Adrenal gland (tissue), 9 donors: ENCODE measurements at regions not wholly inside any gene's neighbourhood (a gene's known extent, or its start where the extent isn't known, plus 50 kb on each side); places are given as distances from the start of the nearest gene placed in this dataset.
A peak's percentile ranks its signal among the peaks of the same experiment; 100 is the strongest.

Source experiments
- DNase-seq, 7 donors: peaks; one replicate each; pipeline ENCODE4 v3.0.0-alpha.2; 2019 to 2020
- H3K27ac ChIP-seq, 5 donors: fragments of 200-600 bp; sonication (generic) in 4 of 5; 1 replicate in 3 of 5; 2 replicates in 2 of 5; pipeline versions ENCODE4 v1.5.1 to v1.8.0; 2016 to 2020; ENCODE audit warnings: mild to moderate bottlenecking in 1 of 5
- H3K27me3 ChIP-seq: fragments of 200-600 bp; 2 replicates; pipeline ENCODE4 v1.8.0; 2021
- H3K36me3 ChIP-seq, 2 donors: fragments of 200-600 bp; replicated peaks in 1 of 2; 1 replicate in 1 of 2; 2 replicates in 1 of 2; pipeline versions ENCODE4 v1.5.1 to v1.8.0; 2018 to 2022
- H3K4me1 ChIP-seq, 2 donors: fragments of 200-600 bp; replicated peaks in 1 of 2; 1 replicate in 1 of 2; 2 replicates in 1 of 2; pipeline versions ENCODE4 v1.5.1 to v1.8.0; 2018 to 2021
- H3K4me3 ChIP-seq, 4 donors: fragments of 200-600 bp; sonication (generic) in 3 of 4; one replicate each; pipeline ENCODE4 v1.5.1; 2016 to 2018
- H3K9me3 ChIP-seq, 3 donors: fragments of 200-600 bp; sonication (generic) in 1 of 3; replicated peaks in 1 of 3; 1 replicate in 2 of 3; 2 replicates in 1 of 3; pipeline versions ENCODE4 v1.5.1 to v1.8.0; 2016 to 2021
- POLR2A ChIP-seq, 2 donors: fragments of 450-650 bp; IDR thresholded peaks; one replicate each; pipeline ENCODE4 v1.6.1; 2017; ENCODE audit warnings: antibody characterized with exemption in 2 of 2, mild to moderate bottlenecking in 2 of 2, moderate library complexity in 1 of 2
- WGBS, 4 donors: extraction: QIAGEN DNeasy Blood & Tissue Kit in 2 of 4; methylation state at CpG; one replicate each; pipeline versions ENCODE4 v1.1.5 to v1.1.7; 2013 to 2017; 5-methylcytosine and 5-hydroxymethylcytosine counted together
- intact Hi-C, 2 donors: fragments of 100-400 bp; cut with DNase I; formaldehyde crosslinking; loops; one replicate each; pipeline versions ENCODE4 v1.14.1 to v1.15.0; 2022 to 2023
- TF ChIP-seq, protein P1 (sequence below), 6 experiments: fragments of 450-650 bp in 4 of 6; fragments of 200-600 bp in 2 of 6; sonication (generic) in 1 of 6; IDR thresholded peaks; 1 replicate in 5 of 6; 2 replicates in 1 of 6; pipeline versions ENCODE4 v1.5.1 to v1.8.0; 2016 to 2021; ENCODE audit warnings: antibody characterized with exemption in 6 of 6, mild to moderate bottlenecking in 2 of 6, moderate library complexity in 1 of 6
- donor health status: healthy with polysubstance abuse.
- donor health status: Bipolar disorder and iron deficiency.
- donor health status: DM: yes; HTN: yes; CAD: no.
- donor health status: DM: no; HTN: no; CAD: no.
- donor health status: DM: no; HTN: no; CAD: no.

DNA sequence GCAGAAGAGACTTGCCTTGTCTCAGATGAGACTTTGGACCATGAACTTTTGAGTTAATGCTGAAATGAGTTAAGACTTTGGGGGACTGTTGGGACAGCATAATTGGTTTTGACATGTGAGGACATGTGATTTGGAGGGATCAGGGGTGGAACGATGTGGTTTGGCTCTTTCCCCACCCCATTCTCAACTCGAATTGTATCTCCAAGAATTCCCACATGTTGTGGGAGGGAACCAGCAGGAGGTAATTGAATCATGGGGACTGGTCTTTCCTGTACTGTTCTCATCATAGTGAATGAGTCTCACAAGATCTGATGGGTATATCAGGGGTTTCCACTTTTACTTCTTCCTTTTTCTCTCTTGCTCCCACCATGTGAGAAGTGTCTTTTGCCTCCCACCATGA, 229.7 kb upstream of the KCND2 start:
- no peaks in the 10 kb centered on the region for H3K27me3 ChIP-seq
- no peaks in the 10 kb centered on the region for H3K9me3 ChIP-seq
- no peak for TF ChIP-seq POLR2A (IDR thresholded peaks at IDR 0.05)
- TF ChIP-seq, protein P1, sequence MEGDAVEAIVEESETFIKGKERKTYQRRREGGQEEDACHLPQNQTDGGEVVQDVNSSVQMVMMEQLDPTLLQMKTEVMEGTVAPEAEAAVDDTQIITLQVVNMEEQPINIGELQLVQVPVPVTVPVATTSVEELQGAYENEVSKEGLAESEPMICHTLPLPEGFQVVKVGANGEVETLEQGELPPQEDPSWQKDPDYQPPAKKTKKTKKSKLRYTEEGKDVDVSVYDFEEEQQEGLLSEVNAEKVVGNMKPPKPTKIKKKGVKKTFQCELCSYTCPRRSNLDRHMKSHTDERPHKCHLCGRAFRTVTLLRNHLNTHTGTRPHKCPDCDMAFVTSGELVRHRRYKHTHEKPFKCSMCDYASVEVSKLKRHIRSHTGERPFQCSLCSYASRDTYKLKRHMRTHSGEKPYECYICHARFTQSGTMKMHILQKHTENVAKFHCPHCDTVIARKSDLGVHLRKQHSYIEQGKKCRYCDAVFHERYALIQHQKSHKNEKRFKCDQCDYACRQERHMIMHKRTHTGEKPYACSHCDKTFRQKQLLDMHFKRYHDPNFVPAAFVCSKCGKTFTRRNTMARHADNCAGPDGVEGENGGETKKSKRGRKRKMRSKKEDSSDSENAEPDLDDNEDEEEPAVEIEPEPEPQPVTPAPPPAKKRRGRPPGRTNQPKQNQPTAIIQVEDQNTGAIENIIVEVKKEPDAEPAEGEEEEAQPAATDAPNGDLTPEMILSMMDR (IDR thresholded peaks at IDR 0.05), result no peak
- WGBS, 4 donors, result 64 to 78% (median 74%) methylated on average over 2 of the region's 2 CpGs
- H3K36me3 ChIP-seq, result no peaks in the 10 kb centered on the region
- DNase-seq, result no peak
- no peak overlapping the region for H3K27ac ChIP-seq
- intact Hi-C loops, result no loop called here
- no peaks in the 10 kb centered on the region for H3K4me1 ChIP-seq
- H3K4me3 ChIP-seq, result no peak overlapping the region

DNA sequence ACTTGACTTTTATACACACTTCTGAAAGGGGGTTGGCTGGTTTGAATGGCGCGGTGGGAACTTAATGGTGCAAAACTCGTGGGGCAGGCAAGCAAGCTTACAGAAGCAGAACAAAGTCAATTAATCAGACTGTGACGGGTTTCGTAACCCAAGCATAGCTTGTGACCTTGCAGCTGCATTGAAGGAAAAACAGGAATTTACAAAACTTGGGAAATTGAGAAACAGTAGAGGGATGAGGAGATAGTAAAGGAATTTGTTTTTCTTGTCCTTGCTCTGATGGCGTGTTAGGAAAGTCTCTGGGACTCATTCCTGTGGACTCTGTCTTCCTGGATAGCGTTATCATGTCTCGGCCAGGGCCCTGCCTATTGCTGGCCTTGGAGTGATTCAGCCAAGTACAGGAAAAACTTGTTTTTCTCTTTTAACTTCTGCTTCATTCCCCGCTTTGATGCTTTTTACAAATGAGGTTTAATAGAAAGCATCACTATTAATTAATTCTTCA, 220.0 kb upstream of the KCND2 start:
- Histone ChIP-seq H3K9me3 (no peaks in the 10 kb centered on the region), H3K36me3 (no peaks in the 10 kb centered on the region), H3K4me1 (peaks cover 12 to 20% of the 10 kb centered on the region in 2 donors), H3K27me3 (no peaks in the 10 kb centered on the region), H3K27ac (peak overlapping the region; percentile 37 to 87 (median 66)), H3K4me3 (no peak overlapping the region)
- TF ChIP-seq, protein P1 (IDR thresholded peaks at IDR 0.05), result no peak
- no peak for TF ChIP-seq POLR2A (IDR thresholded peaks at IDR 0.05)
- intact Hi-C loops, result no loop called here
- 22 to 36% (median 31%) methylated on average over 9 of the region's 9 CpGs for WGBS, 4 donors
- DNase-seq, result peak; percentile 33 to 88 (median 84)

GRCh38 chr7:120053390-120053961, 219.5 kb upstream of the KCND2 start:
- TF ChIP-seq POLR2A (IDR thresholded peaks at IDR 0.05), result no peak
- TF ChIP-seq, protein P1 (IDR thresholded peaks at IDR 0.05), result no peak
- 29 to 34% (median 31%) methylated on average over 5 of the region's 5 CpGs for WGBS, 4 donors
- Histone ChIP-seq H3K36me3 (no peaks in the 10 kb centered on the region), H3K27me3 (no peaks in the 10 kb centered on the region), H3K4me3 (no peak overlapping the region), H3K4me1 (peaks cover 12 to 20% of the 10 kb centered on the region in 2 donors), H3K9me3 (no peaks in the 10 kb centered on the region), H3K27ac (peak overlapping the region; percentile 37 to 87 (median 66))
- DNase-seq, result no peak
- intact Hi-C loops, result no loop called here

DNA sequence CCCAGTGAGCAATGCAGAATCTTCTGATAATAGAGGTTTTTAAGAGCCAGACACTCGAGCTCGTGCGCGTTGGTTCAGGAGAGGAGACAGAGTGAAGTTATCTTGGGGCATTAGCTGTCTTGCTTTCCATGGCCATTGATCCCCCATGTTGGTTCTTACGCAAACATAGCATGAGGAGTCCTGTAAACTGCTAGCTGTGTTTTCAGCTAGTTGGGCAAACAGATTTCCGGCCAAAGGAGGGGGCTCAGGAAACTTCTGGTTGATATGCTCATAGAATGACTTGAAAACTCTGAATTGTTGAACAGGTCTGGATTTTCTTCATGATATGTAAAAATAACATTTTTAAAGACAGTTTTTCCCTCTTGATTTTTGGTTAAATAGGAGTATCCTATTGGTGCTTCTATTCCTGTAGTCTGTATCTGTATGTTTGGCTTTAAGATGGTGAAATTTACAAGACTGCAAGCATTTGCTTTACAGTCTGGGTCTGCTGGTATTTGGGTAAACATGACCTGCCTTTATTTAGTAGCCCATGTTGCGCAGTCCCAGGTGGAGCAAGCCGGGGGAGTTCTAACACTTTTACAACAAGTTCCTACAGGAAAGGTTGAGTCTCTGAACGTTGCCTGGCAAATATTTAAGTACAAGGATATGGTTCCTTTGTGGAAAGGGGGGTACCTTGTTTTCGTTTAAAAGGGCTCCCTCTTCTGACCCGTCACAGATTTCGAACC, 218.4 kb upstream of the KCND2 start:
- 89 to 92% (median 90%) methylated on average over 12 of the region's 12 CpGs for WGBS, 4 donors
- H3K27ac ChIP-seq, result peak overlapping the region in 4 of 5 donors; percentile 65 to 87 (median 68)
- H3K4me1 ChIP-seq, result peaks cover 12 to 20% of the 10 kb centered on the region in 2 donors
- DNase-seq, result no peak
- no peak for TF ChIP-seq POLR2A (IDR thresholded peaks at IDR 0.05)
- TF ChIP-seq, protein P1 (IDR thresholded peaks at IDR 0.05), result no peak
- no peaks in the 10 kb centered on the region for H3K9me3 ChIP-seq
- no peaks in the 10 kb centered on the region for H3K27me3 ChIP-seq
- intact Hi-C loops, result no loop called here
- no peak overlapping the region for H3K4me3 ChIP-seq
- H3K36me3 ChIP-seq, result no peaks in the 10 kb centered on the region
